HG02884 (cell line): ENCODE measurements at regions not wholly inside any gene's neighbourhood (a gene's known extent, or its start where the extent isn't known, plus 50 kb on each side); places are given as distances from the start of the nearest gene placed in this dataset.
"Not testable (repeated sequence)": the region's sequence is repeated elsewhere in the genome, so short reads cannot be mapped to it uniquely, and the experiment has no call there.

Experiments
- ATAC-seq: cut with Tn5 transposase; IDR thresholded peaks from one replicate; pipeline ENCODE4 v1.9.1; 2021; ENCODE audit warnings: mild to moderate bottlenecking, moderate library complexity; ENCODE audit not compliant: unreplicated experiment

- no peak for ATAC-seq
Observed at GRCh38 chr6:9361749-9362148, 926.4 kb upstream of the SLC35B3 start.

GRCh38 chr6:9360881-9361280 lies 925.5 kb upstream of the SLC35B3 start:
- no peak for ATAC-seq

GRCh38 chr6:9347608-9348007 lies 912.3 kb upstream of the SLC35B3 start:
- no peak for ATAC-seq

- no peak for ATAC-seq
Observed at GRCh38 chr6:9346923-9347322, 911.6 kb upstream of the SLC35B3 start.

GRCh38 chr6:9335431-9335830 lies 900.1 kb upstream of the SLC35B3 start:
- ATAC-seq = no peak

- no peak for ATAC-seq
Observed at GRCh38 chr6:9334979-9335378, 899.6 kb upstream of the SLC35B3 start.

GRCh38 chr6:9332241-9332780 lies 897.0 kb upstream of the SLC35B3 start:
- ATAC-seq = no peak

GRCh38 chr6:9316831-9317230 lies 881.5 kb upstream of the SLC35B3 start:
- no peak for ATAC-seq

GRCh38 chr6:9315966-9316650 lies 880.8 kb upstream of the SLC35B3 start:
- no peak for ATAC-seq

- no peak for ATAC-seq
Observed at GRCh38 chr6:9308284-9308683, 872.9 kb upstream of the SLC35B3 start.

- no peak for ATAC-seq
Observed at GRCh38 chr6:9307786-9308185, 872.4 kb upstream of the SLC35B3 start.

GRCh38 chr6:9307187-9307586 lies 871.8 kb upstream of the SLC35B3 start:
- no peak for ATAC-seq

GRCh38 chr6:9295644-9296043 lies 860.3 kb upstream of the SLC35B3 start:
- ATAC-seq = no peak

- no peak for ATAC-seq
Observed at GRCh38 chr6:9292975-9293374, 857.6 kb upstream of the SLC35B3 start.

GRCh38 chr6:9290342-9290741 lies 855.0 kb upstream of the SLC35B3 start:
- not testable (repeated sequence) for ATAC-seq

- ATAC-seq = no peak
Observed at GRCh38 chr6:9272671-9273070, 837.3 kb upstream of the SLC35B3 start.

- no peak for ATAC-seq
Observed at GRCh38 chr6:9266741-9267140, 831.4 kb upstream of the SLC35B3 start.

- ATAC-seq = no peak
Observed at GRCh38 chr6:9257215-9257614, 821.9 kb upstream of the SLC35B3 start.

- no peak for ATAC-seq
Observed at GRCh38 chr6:9254251-9254650, 818.9 kb upstream of the SLC35B3 start.

GRCh38 chr6:9252799-9253198 lies 817.5 kb upstream of the SLC35B3 start:
- ATAC-seq = no peak

GRCh38 chr6:9250852-9251251 lies 815.5 kb upstream of the SLC35B3 start:
- no peak for ATAC-seq

- ATAC-seq = no peak
Observed at GRCh38 chr6:9248133-9248532, 812.8 kb upstream of the SLC35B3 start.

GRCh38 chr6:9240861-9241260 lies 805.5 kb upstream of the SLC35B3 start:
- no peak for ATAC-seq
